ENCODE measurements at regions not wholly inside any gene's neighbourhood (a gene's known extent, or its start where the extent isn't known, plus 50 kb on each side); places are given as distances from the start of the nearest gene placed in this dataset.

DNA sequence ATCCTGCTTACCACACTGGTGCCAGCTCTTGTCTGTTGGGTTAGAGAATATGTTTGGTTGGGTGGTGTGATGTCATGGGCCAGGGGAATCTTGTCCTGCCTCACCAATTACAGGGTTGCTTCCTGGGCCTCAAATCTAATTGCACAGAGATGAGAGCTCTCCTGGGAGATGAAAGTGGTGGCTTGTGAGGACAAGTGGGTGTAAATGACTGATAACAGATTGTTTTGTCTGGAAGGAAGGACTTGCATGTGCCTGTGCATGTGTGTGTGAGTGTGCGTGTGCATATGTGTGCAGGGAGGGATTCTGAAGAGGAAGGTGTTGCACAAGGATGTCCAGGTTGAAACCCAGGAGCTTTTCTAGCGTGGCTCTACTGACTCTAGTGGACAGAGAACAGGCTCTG is 271.9 kb downstream of the LOXHD1 start:
- DNase-seq (ENCODE audit: low read depth) = no peak

DNA sequence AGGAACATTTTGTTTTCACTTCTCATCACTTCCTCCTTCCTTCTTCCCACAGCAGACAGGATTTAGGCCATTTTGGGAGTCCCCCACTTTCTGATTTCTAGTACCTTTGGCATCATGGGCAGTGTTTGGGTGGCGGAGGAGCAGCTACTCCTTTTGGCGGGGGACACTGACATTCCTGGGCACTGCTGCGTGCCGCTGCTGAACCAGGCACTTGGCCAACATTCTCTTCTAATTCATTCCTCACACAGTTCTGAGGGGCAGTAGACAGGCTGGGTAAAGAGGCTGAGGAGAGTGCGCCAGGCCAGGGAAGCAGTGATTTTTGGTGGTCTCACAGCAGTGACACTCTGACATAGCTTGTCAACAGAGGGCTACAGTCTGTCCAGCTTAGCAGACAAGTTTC is 270.2 kb downstream of the LOXHD1 start:
- no peak for DNase-seq (ENCODE audit: low read depth)

DNA sequence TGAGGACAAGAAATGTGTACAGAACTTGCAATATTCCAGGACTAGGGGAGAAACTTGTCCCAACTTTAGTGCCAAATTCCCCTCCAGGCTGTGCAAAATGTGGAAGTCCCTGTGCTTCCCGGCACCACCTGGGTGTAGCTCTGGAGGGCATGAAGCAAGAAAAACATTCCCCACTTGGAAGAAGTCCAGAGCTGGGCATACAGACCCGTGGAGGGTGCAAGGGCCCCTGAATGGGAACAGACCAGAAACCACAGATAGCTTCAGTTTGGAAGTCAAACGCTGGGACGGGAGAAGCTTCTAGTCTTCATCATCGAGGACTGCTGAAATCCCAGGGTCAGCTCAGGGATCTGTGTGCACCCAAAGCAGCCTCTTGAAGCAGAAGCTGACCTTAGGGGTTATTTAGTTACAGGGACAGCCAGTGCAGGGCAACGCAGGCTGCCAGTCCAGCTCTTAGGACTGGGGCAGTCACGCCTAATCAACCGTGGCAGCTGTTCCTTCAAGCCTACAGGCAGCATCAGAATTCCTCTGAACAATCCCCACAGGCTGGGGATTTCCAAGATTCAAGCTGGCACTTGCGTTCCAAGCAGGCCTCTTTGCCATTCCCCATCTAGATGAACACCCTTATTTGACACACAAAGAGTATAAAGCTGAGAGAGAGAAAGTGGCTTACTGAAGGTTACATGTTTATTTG is 269.4 kb downstream of the LOXHD1 start:
- no peak for DNase-seq (ENCODE audit: low read depth)

DNA sequence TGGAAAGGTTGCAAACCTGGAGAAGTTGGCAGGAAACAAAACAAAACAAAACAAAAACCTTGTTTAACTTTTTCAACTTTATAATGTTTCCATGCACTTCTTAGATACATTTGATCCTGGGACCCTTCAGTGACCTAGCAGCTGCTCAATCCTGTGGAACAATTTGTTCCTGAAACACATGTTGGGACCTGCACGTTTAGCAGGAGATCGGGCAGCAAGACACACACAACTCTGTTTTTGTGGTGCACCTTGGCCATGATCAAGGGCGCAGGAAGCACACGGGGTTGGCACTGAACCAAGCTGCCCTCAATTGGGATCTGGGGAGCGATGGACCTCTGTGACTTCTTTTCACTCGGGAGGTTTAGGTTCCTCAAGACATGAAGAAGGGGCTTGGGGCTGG is 268.7 kb downstream of the LOXHD1 start:
- no peak for DNase-seq (ENCODE audit: low read depth)

- no peak for DNase-seq (ENCODE audit: low read depth)
Measured at GRCh38 chr18:46392576-46392975, 264.4 kb downstream of the LOXHD1 start.

- no peak for DNase-seq (ENCODE audit: low read depth)
Measured at GRCh38 chr18:46393230-46393629, 263.8 kb downstream of the LOXHD1 start.

DNA sequence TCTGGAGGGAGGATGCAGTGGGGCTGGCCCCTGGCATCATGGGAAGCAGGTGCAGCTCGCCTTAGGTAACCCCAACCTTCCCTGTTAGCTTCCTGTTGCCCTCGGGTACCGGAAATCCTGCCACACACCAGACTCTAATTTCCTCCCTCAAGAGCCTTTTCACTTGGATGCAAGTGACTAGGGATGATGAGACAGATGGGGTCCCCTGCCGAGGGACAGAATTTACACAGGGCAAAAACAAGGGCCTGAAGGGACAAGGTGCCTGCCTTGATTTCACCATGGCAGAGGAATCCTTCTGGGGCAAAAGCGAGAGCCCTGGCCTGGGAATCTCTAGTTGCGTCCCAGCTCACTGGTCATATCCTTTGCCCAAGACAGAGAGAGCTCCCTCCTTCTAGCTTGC is 263.1 kb downstream of the LOXHD1 start:
- DNase-seq (ENCODE audit: low read depth) = no peak

- no peak for DNase-seq (ENCODE audit: low read depth)
Measured at GRCh38 chr18:46395795-46396194, 261.2 kb downstream of the LOXHD1 start.

DNA sequence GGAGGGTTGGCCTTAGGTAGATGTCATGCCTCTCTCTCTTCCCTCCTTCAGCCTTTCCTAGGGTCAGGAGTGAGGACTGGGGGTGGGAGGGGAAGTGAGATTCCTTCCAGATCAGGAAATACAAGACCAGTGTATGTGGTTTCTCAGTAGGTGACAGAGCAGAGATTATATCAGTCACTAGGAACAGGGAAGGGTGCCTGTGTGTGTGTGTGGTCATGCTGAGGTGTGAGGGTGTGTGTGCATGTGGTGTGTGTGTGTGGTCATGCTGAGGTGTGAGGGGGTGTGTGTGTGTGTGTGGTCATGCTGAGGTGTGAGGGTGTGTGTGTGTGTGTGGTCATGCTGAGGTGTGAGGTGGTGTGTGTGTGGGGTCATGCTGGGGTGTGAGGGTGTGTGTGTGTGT is 259.8 kb downstream of the LOXHD1 start:
- no peak for DNase-seq (ENCODE audit: low read depth)

DNA sequence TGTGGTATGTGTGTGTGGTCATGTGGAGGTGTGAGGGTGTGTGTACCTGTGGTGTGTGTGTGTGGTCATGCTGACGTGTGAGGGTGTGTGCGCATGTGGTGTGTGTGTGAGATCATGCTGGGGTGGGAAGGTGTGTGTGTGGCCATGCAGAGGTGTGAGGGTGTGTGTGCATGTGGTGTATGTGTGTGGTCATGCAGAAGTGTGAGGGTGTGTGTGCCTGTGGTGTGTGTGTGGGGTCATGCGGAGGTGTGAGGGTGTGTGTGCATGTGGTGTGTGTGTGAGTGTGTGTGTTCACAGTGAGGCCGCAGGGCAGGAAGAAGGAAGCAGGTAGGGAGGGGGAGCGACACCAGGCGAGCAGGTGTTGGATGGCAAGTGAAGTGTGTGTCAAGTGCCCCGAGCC is 259.0 kb downstream of the LOXHD1 start:
- DNase-seq (ENCODE audit: low read depth) = no peak

DNA sequence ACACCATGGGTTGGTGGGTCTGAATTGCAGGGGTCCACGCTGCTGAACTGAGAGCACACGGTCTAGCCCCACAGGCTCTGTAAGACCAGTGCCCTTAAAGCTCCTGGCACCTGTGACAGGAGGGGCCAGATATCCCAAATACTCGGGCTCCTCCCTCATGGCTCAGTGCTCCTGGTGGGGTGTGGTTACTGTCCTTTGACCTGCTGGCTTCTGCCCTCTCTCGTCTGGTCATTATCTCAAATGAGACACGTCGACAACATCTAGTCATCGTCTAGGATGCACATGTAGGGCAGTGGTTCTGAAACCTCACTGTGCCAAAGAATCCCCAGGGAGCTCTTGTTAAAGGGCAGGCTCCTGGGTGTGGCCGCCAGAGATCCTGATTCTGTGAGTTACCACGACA is 258.4 kb downstream of the LOXHD1 start:
- no peak for DNase-seq (ENCODE audit: low read depth)

GRCh38 chr18:46399303-46399702 is 257.7 kb downstream of the LOXHD1 start:
- DNase-seq (ENCODE audit: low read depth) = no peak

GRCh38 chr18:46400449-46400848 is 256.6 kb downstream of the LOXHD1 start:
- DNase-seq (ENCODE audit: low read depth) = no peak

DNA sequence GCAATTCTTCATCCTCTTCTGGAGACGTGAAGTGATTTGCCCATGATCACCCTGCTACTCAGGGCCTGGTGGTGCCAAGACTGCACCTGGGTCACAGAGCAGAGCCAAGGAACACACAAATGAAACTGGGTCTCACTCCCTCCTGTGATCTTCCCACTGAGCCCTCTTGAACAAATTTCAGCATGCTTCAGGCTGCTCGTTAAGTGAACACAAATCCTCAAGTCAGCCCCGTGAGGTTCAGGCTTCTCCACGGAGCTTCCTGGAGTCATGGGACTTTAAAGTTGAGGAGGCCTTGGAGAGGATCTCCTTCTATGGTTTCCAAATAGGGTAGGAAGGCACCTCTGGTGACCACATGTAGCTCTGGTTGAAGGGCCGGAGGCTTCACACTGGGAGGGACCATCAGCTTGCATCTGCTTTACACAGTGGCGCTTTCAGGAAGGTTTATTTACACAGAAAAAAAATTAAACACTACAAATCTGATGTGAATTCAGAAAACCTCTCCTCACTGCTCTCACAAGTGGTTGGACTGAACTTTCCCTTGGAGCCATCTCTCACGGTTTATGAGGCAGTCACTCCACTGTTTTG is 255.4 kb downstream of the LOXHD1 start:
- DNase-seq (ENCODE audit: low read depth) = no peak

GRCh38 chr18:46402396-46402795 is 254.6 kb downstream of the LOXHD1 start:
- no peak for DNase-seq (ENCODE audit: low read depth)

DNA sequence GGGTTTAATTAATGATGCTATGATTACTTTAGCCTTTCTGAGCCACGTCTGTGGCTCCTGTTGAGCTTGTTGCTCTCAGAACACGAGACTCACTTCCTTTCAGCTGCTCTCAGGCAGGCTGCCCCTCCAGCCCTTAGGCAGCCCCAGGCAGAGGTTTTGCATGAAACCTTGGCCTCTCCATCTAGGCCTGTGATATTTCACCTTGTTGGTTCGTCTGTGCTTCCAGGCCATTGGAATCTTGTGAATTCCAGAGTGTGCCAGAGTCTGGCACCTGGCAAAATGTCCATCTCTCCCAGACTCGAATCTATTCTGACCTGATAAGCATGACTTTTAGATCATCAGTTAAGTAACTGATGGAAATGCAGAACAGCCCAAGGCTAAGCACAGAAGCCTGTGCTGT is 254.1 kb downstream of the LOXHD1 start:
- no peak for DNase-seq (ENCODE audit: low read depth)

DNA sequence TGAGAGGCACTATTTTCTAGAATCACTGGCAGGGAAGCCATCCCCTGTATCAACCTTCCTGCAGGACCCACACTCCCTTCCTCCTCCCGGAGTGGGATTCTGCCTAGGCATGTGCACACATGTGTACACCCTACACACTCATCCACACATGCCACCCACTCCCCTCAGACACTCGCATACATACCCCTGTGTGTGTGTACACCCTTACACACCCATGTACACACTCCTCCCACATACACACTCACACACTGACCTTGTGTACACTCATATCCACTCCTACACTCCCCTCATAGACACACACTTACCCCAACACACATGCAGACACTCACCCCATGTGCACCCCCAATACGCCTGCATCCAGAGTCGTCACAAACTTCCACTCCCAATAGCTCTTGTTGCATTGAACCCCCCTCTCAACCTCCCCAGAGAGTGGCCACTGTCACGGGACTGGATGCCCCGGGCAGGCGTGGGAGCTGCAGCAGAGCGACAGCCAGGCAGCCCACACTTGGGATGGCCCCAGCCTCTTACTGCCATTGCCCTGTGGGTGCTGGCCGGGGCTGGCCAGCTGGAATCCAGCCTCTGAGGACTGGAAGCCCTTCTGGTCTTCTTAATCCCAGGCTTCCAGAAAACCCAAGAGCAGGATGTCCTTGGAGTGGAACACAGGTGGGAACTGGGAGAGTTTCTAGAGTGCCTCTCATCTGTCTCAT is 251.0 kb downstream of the LOXHD1 start:
- DNase-seq (ENCODE audit: low read depth) = no peak

DNA sequence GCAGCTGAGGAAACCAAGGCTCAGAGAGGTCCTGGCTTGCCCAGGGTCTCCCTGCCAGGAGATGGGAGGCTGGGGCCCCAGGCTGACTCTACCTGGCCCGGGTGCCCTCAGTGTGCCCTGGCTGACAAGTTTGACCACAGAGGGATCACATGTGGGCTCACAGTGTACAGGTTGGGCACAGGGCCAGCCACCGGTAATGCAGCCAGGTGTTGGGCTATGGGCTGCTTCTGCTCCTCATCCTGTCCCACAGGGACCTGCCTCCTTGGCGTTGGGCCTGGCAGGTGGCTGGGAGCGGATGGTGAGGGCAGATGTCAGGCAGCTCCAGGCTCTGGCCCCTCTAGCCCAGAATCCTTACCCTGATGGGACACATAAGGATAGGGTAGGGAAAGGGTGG is 250.5 kb downstream of the LOXHD1 start:
- DNase-seq (ENCODE audit: low read depth) = no peak

DNA sequence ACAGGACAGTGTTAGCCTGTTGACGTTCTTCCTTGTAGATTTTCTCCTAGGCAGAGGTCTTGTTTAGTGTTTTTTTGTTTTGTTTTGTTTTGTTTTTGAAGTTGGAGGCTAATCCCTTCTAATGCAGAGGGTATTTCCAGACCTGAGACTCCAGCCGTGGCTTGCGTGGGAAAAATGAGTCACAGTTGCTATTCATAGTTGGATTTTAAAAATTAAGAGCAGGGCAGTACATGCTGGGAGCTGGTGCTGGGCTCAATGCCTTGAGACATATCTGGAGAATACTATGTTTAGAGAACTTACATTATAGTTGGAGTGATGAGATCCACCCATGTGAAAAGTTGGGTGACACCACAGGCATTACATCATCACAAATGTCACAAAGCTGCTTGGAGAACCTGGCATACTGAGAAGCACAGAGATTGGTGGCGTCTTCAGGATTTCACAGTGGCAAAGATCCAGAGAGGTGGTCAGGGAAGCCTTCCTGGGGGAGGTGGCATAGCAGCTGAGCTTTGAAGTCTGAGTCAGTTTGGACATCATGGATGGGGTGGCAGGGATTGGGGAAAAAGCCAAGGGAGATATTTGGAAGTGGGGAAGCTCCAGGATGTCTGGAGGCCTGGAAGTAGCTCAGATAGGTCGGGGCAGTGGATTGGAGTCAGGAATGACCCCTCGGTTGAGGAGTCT is 249.4 kb downstream of the LOXHD1 start:
- no peak for DNase-seq (ENCODE audit: low read depth)

DNA sequence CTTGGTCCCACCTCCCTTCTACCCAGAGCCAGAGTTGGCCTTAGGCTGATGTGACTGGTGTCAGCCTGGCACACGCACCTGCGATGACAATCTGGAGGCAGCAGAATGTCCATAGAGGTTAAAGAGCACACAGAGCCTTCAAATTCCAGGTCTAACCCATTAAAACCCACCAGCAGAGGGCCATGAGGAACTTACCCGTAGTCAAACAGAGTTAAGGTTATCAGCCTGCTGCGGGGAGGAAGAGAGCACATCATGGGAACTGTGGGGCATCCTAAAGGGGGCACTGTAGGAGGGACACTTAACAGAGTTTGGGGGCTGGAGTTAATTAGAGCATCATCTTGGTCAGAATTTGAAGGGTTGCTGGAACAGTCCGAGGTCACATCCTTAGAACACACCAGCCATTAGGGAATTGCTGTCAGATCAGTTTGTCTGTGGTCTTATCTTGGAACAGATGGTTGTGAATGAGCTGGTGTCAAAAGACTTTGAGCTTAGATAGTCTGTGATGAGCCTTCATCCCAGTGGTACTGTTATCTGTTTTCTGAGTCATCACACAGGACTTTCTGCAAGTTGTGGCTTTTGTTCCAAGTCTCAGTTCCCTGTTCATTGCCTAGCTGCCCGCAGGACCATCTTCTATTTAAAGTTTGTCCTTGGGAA is 248.6 kb downstream of the LOXHD1 start:
- DNase-seq (ENCODE audit: low read depth) = no peak

DNA sequence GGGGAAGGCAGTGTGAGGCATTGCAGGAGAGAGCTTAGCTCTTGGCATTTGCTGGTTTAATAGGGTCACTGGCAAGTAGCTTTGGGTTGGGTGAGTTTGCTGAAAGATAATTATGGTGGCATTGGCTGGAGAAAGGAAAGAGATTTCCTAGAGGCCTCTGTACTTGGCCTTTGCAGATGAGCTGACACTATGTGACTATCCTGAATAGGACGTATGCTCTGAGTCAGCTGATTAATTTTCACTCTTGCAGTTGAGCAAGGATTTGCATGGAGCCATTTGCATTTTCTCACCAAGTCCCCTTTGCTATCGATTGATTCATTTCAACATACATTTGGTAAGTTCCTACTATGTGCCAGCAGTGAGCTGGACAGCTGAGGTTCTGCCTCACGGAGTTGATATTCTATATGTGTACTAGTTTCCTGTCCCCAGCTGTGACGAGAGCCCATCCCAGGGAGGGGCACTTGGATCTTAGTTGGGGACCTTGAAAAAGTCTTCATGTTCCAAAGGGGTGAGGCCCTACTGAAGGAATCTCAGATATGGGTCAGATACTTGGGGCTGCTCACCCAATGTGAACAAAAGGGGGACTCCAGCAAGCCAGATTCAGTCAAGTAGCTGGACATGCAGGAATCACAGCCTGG is 245.7 kb downstream of the LOXHD1 start:
- no peak for DNase-seq (ENCODE audit: low read depth)

All from stimulated activated CD8-positive, alpha-beta memory T cell treated with anti-CD3 and anti-CD28 coated beads, Interleukin-4, amount 100 ng/mL, for 24 hours (primary cell).